ENCODE measurements at regions not wholly inside any gene's neighbourhood (a gene's known extent, or its start where the extent isn't known, plus 50 kb on each side); places are given as distances from the start of the nearest gene placed in this dataset.

DNA sequence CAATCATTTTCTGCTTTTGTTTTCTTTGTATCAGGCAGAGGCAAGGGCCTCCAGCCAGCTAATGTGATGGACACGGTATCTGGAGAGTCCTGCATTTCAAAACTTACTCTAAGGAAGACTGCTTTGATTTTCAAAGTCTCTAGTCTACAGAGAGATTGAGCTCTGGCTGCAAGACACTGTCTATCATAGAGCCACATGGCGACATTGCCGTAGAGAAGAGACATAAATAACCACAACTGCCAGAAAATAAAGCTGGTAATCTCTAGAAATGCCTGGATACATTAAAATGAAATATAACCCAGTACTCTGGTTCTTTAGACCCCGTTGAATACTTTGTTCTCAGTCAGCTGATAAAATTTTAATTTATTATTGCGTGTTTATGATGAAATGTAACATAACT is 90.8 kb downstream of the OTUD1 start:
- TF ChIP-seq, protein P1, sequence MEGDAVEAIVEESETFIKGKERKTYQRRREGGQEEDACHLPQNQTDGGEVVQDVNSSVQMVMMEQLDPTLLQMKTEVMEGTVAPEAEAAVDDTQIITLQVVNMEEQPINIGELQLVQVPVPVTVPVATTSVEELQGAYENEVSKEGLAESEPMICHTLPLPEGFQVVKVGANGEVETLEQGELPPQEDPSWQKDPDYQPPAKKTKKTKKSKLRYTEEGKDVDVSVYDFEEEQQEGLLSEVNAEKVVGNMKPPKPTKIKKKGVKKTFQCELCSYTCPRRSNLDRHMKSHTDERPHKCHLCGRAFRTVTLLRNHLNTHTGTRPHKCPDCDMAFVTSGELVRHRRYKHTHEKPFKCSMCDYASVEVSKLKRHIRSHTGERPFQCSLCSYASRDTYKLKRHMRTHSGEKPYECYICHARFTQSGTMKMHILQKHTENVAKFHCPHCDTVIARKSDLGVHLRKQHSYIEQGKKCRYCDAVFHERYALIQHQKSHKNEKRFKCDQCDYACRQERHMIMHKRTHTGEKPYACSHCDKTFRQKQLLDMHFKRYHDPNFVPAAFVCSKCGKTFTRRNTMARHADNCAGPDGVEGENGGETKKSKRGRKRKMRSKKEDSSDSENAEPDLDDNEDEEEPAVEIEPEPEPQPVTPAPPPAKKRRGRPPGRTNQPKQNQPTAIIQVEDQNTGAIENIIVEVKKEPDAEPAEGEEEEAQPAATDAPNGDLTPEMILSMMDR (IDR thresholded peaks at IDR 0.05), result no peak
- TF ChIP-seq EP300 (IDR thresholded peaks at IDR 0.05) (no peak), POLR2AphosphoS5 (IDR thresholded peaks at IDR 0.05) (no peak)
